ENCODE measurements at regions not wholly inside any gene's neighbourhood (a gene's known extent, or its start where the extent isn't known, plus 50 kb on each side); places are given as distances from the start of the nearest gene placed in this dataset.

GRCh38 chr3:193903966-193904365 lies 232.0 kb upstream of the HES1 start:
- TF ChIP-seq CTCF (IDR thresholded peaks at IDR 0.05 in 8 of 11, conservative IDR thresholded peaks at IDR 0.05 in 3 of 11), result no peak
- TF ChIP-seq POLR2AphosphoS5 (IDR thresholded peaks at IDR 0.05), result no peak
- TF ChIP-seq POLR2A (IDR thresholded peaks at IDR 0.05), result no peak
- Histone ChIP-seq H3K27me3 (replicated peaks in 1 of 7) (no peaks in the 10 kb centered on the region), H3K36me3 (no peaks in the 10 kb centered on the region), H3K27ac (no peak overlapping the region), H3K4me1 (peaks cover 0 to 18% (median 0%) of the 10 kb centered on the region in 6 donors), H3K4me3 (no peak overlapping the region), H3K9me3 (peaks cover 0 to 10% (median 0%) of the 10 kb centered on the region in 8 donors)
- 78 to 91% (median 83%) methylated on average over 4 of the region's 4 CpGs for WGBS, 5 donors
- intact Hi-C loops (cut with DNase I; ENCODE audit: low total_unique reads), result no loop called here
- DNase-seq, result no peak

GRCh38 chr3:193905541-193906396 lies 230.2 kb upstream of the HES1 start:
- Histone ChIP-seq H3K36me3 (no peaks in the 10 kb centered on the region), H3K27ac (peak overlapping the region in 2 of 8 donors; percentile 2 to 35), H3K4me1 (peaks cover 3 to 22% (median 7%) of the 10 kb centered on the region in 6 donors), H3K9me3 (peaks cover 0 to 10% (median 0%) of the 10 kb centered on the region in 8 donors), H3K27me3 (replicated peaks in 1 of 7) (no peaks in the 10 kb centered on the region), H3K4me3 (no peak overlapping the region)
- 58 to 75% (median 69%) methylated on average over 14 of the region's 14 CpGs for WGBS, 5 donors
- DNase-seq, result no peak
- TF ChIP-seq CTCF (IDR thresholded peaks at IDR 0.05 in 8 of 11, conservative IDR thresholded peaks at IDR 0.05 in 3 of 11) (no peak), POLR2AphosphoS5 (IDR thresholded peaks at IDR 0.05) (peak in 1 of 3 donors; percentile 28)
- intact Hi-C loops (cut with DNase I; ENCODE audit: low total_unique reads), result no loop called here

- TF ChIP-seq POLR2AphosphoS5 (IDR thresholded peaks at IDR 0.05) (no peak), CTCF (IDR thresholded peaks at IDR 0.05 in 8 of 11, conservative IDR thresholded peaks at IDR 0.05 in 3 of 11) (no peak), POLR2A (IDR thresholded peaks at IDR 0.05) (no peak)
- Histone ChIP-seq H3K27ac (no peak overlapping the region), H3K36me3 (no peaks in the 10 kb centered on the region), H3K9me3 (peaks cover 0 to 10% (median 0%) of the 10 kb centered on the region in 8 donors), H3K4me1 (peaks cover 13 to 34% (median 18%) of the 10 kb centered on the region in 6 donors), H3K4me3 (no peak overlapping the region), H3K27me3 (replicated peaks in 1 of 7) (no peaks in the 10 kb centered on the region)
- intact Hi-C loops (cut with DNase I; ENCODE audit: low total_unique reads), result no loop called here
- 90 to 99% (median 95%) methylated on average over 2 of the region's 2 CpGs for WGBS, 5 donors
- DNase-seq, result no peak
These were observed 229.0 kb upstream of the HES1 start for GRCh38 chr3:193906849-193907410.

GRCh38 chr3:193908181-193908744 lies 227.7 kb upstream of the HES1 start:
- Histone ChIP-seq H3K27ac (no peak overlapping the region), H3K9me3 (peaks cover 0 to 10% (median 0%) of the 10 kb centered on the region in 8 donors), H3K36me3 (no peaks in the 10 kb centered on the region), H3K4me1 (peaks cover 13 to 33% (median 19%) of the 10 kb centered on the region in 6 donors), H3K4me3 (no peak overlapping the region), H3K27me3 (replicated peaks in 1 of 7) (no peaks in the 10 kb centered on the region)
- 91 to 100% (median 95%) methylated on average over 1 of the region's 1 CpG for WGBS, 5 donors
- DNase-seq, result no peak
- TF ChIP-seq CTCF (IDR thresholded peaks at IDR 0.05 in 8 of 11, conservative IDR thresholded peaks at IDR 0.05 in 3 of 11), result no peak
- TF ChIP-seq POLR2A (IDR thresholded peaks at IDR 0.05), result no peak
- TF ChIP-seq POLR2AphosphoS5 (IDR thresholded peaks at IDR 0.05), result no peak
- intact Hi-C loops (cut with DNase I; ENCODE audit: low total_unique reads), result no loop called here
